ELF-1 (cell line): ENCODE measurements at regions not wholly inside any gene's neighbourhood (a gene's known extent, or its start where the extent isn't known, plus 50 kb on each side); places are given as distances from the start of the nearest gene placed in this dataset.
A peak's percentile ranks its signal among the peaks of the same experiment; 100 is the strongest.

Experiments
- DNase-seq: peaks from one replicate; pipeline ENCODE4 v3.0.0-alpha.2; 2016; ENCODE audit warnings: low read depth, low spot score

DNA sequence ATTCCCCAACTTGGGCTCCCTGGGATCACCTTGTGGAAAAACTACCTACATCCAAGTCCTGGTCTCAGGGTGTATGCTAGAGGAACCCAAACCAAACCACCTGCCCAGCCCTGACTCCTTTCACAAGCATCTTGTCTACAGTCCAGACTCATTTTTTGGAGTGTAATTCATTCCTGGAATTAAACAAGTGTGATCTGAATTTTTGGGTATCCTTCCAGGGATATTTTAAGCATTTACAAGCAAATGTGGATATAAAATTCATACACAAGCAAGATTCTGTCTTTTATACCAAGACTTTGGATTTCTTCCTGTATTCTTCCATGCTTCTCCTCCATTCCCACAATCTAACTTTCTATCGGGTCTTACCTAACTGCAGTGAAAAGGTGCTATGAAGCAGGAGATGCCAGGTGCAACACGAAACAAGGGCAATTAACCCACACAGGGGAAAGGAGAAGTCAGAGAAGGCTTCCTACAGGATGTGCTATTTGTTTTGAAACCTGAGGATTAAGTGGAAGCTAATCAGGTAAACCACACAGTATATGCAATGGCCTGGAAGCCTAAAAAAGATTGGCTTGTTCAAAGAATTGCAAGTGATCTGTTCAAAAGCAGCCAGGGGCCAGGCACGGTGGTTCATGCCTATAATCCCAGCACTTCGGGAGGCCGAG, 417.2 kb upstream of the C16orf82 start:
- DNase-seq = no peak

DNA sequence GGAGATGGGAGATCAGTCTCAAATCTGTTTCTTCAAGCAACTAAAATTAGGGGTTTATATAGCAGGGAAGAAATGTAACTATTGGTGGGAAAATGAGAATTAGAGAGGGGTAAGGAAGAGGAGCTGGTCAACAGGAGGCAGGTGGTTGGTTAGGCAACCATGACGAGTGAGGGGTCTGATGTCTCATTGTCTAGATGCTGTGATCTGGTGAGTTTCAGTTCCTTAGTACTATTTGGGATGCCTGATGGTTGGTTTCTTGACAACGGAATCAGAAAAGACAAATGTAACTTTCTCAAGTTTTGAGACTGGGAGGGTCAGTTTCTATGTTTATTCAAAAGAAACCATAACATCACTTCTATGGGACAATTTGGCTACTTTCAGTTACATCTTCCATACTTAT, 415.3 kb upstream of the C16orf82 start:
- no peak for DNase-seq

GRCh38 chr16:26651884-26652283, 414.8 kb upstream of the C16orf82 start:
- DNase-seq = no peak

GRCh38 chr16:26658486-26658885, 408.2 kb upstream of the C16orf82 start:
- DNase-seq = no peak

GRCh38 chr16:26658915-26659314, 407.8 kb upstream of the C16orf82 start:
- no peak for DNase-seq

DNA sequence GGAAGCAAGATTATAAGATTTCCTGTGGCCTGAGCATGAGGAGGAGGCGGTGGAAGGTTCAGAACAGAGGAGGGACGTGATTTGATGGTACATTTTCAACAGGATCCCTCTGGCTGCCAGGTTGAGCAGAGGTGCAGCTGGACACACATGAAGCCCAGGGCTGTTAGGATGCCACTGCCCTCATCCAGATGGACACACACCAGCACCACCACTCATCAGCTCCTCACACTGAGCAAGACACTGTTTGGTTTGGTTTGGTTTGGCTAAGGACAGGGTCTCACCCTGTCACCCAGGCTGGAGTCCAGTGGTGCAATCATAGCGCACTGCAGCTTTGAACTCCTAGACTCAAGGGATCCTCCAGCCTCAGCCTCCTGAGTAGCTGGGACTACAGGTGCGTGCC, 402.6 kb upstream of the C16orf82 start:
- no peak for DNase-seq

GRCh38 chr16:26665166-26665939, 401.4 kb upstream of the C16orf82 start:
- DNase-seq = no peak

- DNase-seq = no peak
These were observed 400.2 kb upstream of the C16orf82 start for GRCh38 chr16:26666486-26666885.

DNA sequence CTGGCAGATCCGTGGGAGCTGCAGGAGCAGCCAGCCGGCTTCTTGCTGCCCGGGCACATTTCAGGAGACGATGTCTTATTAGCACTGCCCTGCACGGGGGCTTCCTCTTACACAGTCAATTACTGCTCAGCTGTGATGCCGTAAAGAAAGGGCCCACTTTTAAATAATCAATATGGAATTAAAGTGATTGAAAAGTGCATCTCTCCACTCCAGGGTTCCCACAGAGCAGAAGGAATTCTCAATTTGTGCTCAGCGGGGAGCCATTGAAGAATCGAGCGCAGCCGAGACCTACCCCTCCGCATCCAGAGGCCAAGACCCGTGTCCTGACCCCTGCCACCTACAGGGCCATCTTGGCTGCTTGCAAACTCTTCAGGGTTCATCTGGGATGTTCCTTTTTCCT, 399.4 kb upstream of the C16orf82 start:
- peak; percentile 20 for DNase-seq

DNA sequence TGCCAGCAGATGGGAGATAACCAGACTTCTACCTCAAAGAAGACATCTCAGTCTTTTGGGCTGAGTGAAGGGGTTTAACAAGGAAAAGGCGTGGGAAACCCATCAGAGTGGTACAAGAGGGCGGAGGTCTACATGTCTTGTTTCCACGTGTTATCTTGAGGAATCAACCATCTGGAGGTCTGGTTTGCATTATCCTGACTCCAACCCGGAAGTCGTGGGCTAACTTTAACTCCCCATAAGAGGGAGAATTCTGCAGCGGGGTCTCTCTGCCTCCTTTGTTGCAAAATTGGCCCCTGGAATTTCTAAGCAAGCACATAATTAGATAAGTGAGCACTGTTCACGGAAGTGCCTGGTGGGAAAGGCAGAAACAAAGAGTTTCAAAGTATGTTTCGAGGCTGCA, 398.7 kb upstream of the C16orf82 start:
- DNase-seq = no peak

DNA sequence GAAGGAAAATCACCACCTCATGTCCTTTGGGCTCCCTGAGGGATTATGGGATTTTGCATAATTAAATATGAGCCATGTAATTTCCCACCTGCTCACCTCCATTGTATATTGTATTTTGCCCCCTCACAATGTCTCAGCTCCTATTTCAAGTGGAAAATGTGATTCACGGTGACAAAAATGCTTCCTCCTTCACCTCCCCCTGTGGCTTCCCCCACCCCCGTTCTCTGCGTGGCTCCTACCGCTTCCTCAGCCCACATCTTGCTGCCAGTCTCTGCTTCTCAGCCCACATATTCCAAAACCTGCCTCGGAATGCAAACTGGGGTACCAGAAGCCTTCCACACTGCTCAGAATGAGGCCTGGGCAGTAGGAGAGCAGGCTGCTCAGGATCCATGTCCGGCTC, 394.5 kb upstream of the C16orf82 start:
- no peak for DNase-seq

DNA sequence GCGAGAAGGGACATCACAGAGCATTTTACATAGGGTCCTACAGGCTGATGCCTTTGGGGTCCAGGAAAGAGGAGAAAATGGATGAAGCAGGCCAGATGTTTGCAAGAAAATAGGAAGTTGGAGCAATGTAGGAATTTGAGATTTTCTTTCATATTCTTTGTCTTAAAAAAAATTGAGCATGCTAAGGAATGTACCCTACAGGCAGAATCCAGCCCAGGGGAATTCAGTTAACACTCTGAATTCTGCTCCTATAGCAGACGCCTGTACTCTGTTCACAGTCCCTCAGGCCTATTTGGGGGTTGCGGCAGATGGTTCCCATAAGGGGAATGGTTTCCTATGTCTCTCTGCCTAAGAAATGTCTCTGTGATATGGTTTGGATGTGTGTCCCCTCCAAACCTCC, 393.7 kb upstream of the C16orf82 start:
- no peak for DNase-seq

DNA sequence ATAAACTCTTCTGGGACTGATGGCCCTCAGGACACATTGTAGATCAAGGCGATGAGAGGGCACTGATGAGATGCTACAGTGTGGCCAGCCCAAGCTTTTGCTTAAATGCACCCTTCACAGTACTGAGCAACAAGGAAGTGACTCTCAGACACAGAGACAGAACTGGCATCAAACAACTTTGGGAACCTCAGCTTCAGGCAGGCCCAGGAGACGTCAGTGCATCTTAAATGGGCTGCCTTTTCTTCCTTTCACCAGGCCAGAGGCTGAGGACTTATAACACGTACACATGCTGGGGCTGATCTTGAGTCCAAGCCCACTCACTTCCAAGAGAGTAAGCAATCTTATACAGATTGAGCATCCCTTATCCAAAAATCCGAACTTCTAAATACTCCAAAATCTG, 386.1 kb upstream of the C16orf82 start:
- no peak for DNase-seq

GRCh38 chr16:26688105-26688504, 378.6 kb upstream of the C16orf82 start:
- DNase-seq = no peak

GRCh38 chr16:26688699-26689098, 378.0 kb upstream of the C16orf82 start:
- no peak for DNase-seq

GRCh38 chr16:26692658-26693057, 374.1 kb upstream of the C16orf82 start:
- no peak for DNase-seq

DNA sequence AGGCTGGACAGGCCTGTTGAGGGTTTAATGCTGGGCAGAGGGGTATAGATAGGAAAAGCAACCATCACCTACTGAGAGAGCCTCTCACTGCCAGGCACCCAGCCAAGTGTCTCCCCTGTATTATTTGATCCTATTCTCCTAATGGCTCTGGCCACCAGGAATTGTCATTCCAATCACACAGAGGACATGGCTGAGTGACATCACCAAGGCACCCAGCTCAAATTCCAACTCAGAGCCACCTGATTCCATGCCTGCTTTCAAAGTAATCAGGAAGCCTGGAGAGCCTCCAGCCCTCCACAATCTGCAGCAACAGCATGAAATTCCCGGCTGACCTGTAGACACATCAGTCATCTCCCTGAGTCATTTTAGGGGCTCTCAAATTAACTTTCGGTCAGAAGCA, 368.9 kb upstream of the C16orf82 start:
- no peak for DNase-seq

DNA sequence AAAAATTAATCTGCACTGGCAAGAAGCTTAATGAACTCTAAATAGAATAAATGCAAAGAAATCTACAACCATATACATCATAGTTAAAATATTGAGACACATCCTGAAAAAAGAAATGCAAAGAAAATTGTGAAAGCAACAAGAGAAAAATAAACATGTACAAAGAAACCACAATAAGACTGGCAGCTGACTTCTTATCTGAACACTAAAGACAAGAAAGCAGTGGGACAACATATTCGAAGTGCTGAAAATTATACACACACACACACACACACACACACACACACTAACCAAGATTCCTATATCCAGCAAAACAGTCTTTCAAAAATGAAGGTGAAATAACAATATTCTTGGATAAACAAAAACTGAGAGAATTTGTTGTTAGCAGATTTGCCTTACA, 366.5 kb upstream of the C16orf82 start:
- no peak for DNase-seq

DNA sequence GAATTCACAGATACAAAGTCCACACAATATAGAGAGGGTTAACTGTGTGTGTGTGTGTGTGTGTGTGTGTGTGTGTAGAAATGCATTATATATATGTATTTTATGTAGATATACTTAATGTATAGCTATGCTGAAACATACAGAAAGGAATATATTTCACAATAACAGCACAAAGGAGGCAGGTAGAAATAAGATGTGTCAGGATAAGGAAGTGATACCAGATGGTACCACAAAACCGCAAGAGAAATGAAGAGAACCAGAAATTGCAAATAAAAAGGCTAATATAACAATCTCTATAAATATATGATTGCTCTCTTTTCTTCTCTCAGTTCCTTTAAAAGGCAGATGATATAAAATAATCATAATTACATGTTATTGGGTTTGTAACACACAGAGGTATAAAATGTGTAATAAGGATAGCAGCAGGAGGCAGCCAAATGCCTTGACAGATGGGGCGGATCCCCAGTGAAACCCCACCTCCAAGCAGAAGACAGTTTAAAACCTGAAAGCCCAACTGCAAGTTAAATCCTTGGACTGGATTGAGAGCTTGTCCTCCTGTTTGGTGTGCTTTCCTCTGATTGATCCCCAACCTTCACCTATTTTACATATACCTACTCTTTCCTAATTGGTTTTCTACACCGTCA, 365.4 kb upstream of the C16orf82 start:
- DNase-seq = no peak

- DNase-seq = no peak
These were observed 361.4 kb upstream of the C16orf82 start for GRCh38 chr16:26705346-26705745.

DNA sequence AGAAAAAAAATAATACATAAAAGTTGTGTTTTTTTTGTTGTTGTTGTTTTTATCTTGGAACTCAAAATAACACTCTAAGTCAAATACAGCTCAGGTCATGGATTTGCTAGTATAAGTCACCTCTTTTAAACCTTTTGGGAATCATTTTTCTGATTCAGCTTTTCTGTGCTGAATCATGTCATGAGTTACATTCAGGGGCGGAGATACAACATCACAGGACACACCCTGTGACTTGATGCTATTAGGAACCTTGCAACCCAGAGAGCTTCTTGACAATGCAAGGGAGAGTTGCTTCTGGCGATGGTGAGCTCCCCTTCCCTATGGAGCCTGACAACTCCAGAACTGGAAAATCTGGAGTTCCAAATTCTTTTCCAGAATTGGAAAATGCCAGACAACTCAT, 358.3 kb upstream of the C16orf82 start:
- DNase-seq = no peak

DNA sequence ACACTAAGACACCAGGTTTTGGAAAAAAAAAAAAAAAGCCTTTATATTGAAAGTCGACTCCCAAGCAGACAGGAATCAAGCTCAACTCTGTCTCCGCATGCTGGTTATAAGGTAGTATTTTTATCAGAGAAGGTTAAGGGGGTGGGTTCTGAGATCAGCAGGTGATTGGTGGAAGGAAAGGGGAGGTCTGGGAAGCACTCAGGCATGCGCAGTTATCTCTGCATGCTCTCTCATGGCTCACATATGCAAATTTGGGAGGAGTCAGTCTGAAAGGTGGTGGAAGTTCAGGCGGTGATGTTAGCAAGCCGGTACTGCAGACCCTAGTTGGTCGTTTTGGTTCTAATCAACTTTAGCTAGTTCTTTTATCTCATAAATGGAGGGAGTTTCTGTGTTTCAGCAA, 357.6 kb upstream of the C16orf82 start:
- peak; percentile 10 for DNase-seq

DNA sequence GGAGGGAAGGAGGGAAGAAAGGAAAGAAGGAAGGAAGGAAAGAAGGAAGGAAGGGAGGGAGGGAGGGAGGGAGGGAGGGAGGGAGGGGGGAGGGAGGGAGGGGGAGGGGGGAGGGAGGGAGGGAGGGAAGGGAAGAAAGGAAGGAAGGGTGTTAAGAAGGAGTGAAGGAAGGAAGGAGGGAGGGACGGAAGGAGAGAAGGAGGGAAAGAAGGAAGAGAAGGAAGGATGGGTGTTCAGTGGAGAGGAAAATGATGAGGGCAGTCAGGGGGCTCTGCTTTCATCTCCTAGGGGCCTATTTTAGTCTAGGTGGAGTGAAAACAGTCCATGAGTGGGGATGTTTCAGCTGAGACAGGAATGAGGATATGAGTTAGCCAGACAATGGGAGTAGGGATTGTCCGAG, 357.0 kb upstream of the C16orf82 start:
- DNase-seq = no peak
